NCI-H2227 (cell line): ENCODE measurements at regions not wholly inside any gene's neighbourhood (a gene's known extent, or its start where the extent isn't known, plus 50 kb on each side); places are given as distances from the start of the nearest gene placed in this dataset.
"Not testable (repeated sequence)": the region's sequence is repeated elsewhere in the genome, so short reads cannot be mapped to it uniquely, and the experiment has no call there.

Experiments used
- DNase-seq: peaks from one replicate; lab custom pipeline; 2025; ENCODE audit not compliant: unreplicated experiment; lab: John Stamatoyannopoulos, UW

GRCh38 chr2:239834143-239834542, 191.0 kb downstream of the NDUFA10 start:
- DNase-seq = no peak

GRCh38 chr2:239833269-239834109, 191.7 kb downstream of the NDUFA10 start:
- DNase-seq = no peak

- DNase-seq = no peak
These were observed 192.5 kb downstream of the NDUFA10 start for GRCh38 chr2:239832490-239833268.

GRCh38 chr2:239831861-239832489, 193.2 kb downstream of the NDUFA10 start:
- DNase-seq = no peak

- no peak for DNase-seq
These were observed 194.0 kb downstream of the NDUFA10 start for GRCh38 chr2:239831001-239831731.

- no peak for DNase-seq
These were observed 194.8 kb downstream of the NDUFA10 start for GRCh38 chr2:239830121-239831000.

- DNase-seq = no peak
These were observed 195.8 kb downstream of the NDUFA10 start for GRCh38 chr2:239829326-239829725.

GRCh38 chr2:239828973-239829275, 196.2 kb downstream of the NDUFA10 start:
- DNase-seq = not testable (repeated sequence)

GRCh38 chr2:239828192-239828972, 196.8 kb downstream of the NDUFA10 start:
- no peak for DNase-seq

- DNase-seq = no peak
These were observed 197.6 kb downstream of the NDUFA10 start for GRCh38 chr2:239827523-239827890.

- DNase-seq = no peak
These were observed 198.2 kb downstream of the NDUFA10 start for GRCh38 chr2:239826786-239827522.

GRCh38 chr2:239826376-239826775, 198.8 kb downstream of the NDUFA10 start:
- no peak for DNase-seq

GRCh38 chr2:239825705-239825979, 199.5 kb downstream of the NDUFA10 start:
- DNase-seq = no peak

- no peak for DNase-seq
These were observed 200.1 kb downstream of the NDUFA10 start for GRCh38 chr2:239824866-239825704.

- DNase-seq = no peak
These were observed 201.0 kb downstream of the NDUFA10 start for GRCh38 chr2:239824046-239824694.

- no peak for DNase-seq
These were observed 202.9 kb downstream of the NDUFA10 start for GRCh38 chr2:239822146-239822831.

GRCh38 chr2:239821694-239822075, 203.5 kb downstream of the NDUFA10 start:
- DNase-seq = no peak
